M059J (cell line): ENCODE measurements at regions not wholly inside any gene's neighbourhood (a gene's known extent, or its start where the extent isn't known, plus 50 kb on each side); places are given as distances from the start of the nearest gene placed in this dataset.
"Not testable (repeated sequence)": the region's sequence is repeated elsewhere in the genome, so short reads cannot be mapped to it uniquely, and the experiment has no call there.

ENCODE experiments used
- DNase-seq: peaks from one replicate; pipeline ENCODE4 v3.0.0-alpha.2; 2012; ENCODE audit warnings: low read depth

- no peak for DNase-seq
Measured at GRCh38 chr14:66011855-66012254, 474.3 kb upstream of the CCDC196 start.

GRCh38 chr14:66013607-66014006 lies 472.6 kb upstream of the CCDC196 start:
- DNase-seq: not testable (repeated sequence)

DNA sequence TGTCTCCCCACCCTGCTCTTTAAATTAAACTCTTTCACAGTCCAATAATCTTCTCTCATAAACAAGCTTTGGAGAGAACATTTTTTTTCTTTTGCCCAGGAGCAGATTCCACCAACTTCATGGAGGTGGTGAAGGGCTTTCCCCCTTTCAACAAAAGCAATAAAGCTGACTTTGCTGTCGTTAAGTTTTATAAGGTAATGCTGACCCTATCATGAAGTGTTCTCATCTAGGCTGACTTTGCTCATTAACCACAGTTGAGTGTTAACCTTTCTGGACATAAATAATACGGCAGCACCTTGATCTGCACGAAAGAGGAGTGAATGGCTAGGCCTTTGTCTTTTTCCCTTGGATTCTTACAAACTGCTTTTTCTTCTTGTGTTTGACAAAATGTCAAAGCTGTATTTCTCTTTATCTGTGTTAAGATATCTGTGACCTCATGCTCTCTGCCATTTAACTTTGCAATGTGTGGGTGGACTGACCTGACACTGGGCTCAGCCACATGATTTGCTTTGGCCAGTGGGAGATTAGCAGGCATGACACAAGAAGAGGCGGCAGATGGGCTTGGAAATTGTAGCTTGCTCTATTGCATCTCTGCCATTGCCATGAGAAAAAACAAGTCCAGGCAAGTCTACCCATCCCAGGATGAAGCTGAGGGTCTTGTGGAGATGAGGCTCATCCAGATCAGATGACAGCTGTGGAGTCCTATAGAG lies 470.9 kb upstream of the CCDC196 start:
- DNase-seq: no peak

- no peak for DNase-seq
Measured at GRCh38 chr14:66017927-66018326, 468.2 kb upstream of the CCDC196 start.

DNA sequence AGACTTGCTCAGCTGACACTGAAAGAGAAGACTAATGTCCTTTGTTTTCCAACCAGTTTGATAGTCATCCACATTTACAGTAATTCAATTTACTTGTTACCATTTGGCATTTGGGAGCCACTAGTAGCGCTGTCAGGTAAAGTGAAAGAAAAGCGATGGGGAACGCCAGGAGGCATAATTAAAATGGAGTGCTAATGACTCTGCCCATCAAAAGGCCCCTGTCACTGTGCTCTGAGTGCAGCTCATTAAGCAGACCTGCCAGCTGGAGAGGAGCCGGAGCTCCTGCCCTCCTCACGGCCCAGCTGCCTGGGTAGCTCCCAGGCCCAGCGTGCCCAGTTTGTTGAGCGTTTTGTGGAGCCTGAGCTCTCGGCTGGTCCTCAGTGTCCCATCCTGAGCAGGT lies 463.6 kb upstream of the CCDC196 start:
- DNase-seq: no peak

DNA sequence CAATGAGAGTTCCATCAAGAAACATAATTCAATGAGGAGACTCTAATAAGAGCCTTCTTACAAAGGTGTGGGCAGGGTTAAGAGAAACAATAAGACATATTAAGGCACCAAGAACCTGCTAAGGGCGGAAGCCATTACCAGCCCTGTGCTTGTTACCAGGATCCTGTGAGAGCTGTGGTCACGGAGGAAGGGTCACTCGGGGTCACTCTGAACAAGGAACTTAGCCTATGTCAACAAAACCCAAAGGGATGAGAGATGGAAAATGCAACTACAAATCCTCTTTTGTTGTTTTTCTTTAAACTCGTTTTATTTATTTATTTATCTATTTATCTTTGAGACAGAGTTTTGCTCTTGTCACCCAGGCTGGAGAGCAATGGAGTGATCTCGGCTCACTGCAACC lies 460.4 kb upstream of the CCDC196 start:
- no peak for DNase-seq

DNA sequence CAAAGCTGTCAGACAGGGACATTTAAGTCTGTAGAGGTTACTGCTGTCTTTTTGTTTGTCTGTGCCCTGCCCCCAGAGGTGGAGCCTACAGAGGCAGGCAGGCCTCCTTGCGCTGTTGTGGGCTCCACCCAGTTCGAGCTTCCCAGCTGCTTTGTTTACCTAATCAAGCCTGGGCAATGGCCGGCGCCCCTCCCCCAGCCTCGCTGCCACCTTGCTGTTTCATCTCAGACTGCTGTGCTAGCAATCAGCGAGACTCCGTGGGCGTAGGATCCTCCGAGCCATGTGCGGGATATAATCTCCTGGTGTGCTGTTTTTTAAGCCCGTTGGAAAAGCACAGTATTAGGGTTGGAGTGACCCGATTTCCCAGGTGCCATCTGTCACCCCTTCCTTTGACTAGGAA lies 454.2 kb upstream of the CCDC196 start:
- not testable (repeated sequence) for DNase-seq

- no peak for DNase-seq
Measured at GRCh38 chr14:66032800-66033199, 453.4 kb upstream of the CCDC196 start.

- no peak for DNase-seq
Measured at GRCh38 chr14:66036547-66036946, 449.6 kb upstream of the CCDC196 start.

DNA sequence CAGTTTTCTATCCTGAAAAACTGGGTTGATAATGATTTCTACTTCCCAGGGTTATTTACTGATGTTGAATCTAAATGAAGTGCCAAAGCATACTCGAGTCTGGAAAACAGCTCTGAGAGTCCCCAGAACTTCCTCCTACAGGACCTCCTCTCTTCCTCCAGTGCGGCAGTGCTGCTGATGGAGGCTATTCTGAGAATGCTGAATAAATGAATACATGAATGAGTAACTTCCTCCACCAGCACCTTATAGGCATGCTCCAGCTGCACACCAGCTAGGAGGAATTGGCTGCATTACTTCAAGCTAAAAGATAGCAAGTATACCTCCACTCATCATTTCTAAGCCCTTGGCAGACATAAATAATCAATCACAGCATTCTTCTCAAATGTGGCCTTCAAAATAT lies 448.8 kb upstream of the CCDC196 start:
- no peak for DNase-seq

DNA sequence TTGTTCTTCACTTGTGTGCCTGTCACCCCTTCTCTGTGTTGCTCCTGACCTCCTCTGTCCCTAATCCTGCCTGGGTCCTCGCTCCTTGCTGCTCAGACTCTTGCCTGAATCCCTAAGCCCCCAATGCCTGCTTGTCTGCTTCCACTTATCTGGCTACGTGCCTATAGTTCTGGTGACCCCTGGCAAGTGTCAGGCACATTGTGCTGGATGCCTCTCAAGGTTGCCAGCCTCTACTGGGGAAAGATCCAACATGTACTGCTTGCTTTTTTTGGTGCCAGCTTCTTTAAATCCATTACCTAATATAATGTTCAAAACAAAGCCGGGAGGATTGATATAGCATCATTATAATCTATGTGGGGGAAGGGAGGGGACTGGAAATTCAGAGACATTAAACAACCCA lies 448.0 kb upstream of the CCDC196 start:
- no peak for DNase-seq

GRCh38 chr14:66038618-66039017 lies 447.6 kb upstream of the CCDC196 start:
- no peak for DNase-seq

DNA sequence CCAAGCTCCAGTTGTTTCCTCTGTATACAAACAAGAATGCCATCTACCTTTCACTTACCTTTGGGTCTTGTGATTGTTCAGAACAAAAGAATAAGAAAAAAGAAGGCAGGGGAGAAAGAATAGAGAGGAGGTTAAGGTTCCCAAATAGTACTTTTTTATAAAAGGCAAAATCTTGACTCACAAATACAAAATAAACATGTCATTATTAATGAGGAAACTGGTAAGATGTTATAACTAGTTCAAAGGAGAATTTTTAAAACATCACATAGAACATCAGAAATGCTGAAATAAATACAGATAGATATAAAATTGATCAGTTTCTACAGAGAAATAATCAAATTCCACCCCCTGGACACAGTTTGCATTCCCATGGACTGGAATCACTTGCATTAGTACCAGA lies 446.7 kb upstream of the CCDC196 start:
- DNase-seq: no peak

GRCh38 chr14:66041582-66041981 lies 444.6 kb upstream of the CCDC196 start:
- no peak for DNase-seq

- no peak for DNase-seq
Measured at GRCh38 chr14:66043921-66044320, 442.2 kb upstream of the CCDC196 start.

DNA sequence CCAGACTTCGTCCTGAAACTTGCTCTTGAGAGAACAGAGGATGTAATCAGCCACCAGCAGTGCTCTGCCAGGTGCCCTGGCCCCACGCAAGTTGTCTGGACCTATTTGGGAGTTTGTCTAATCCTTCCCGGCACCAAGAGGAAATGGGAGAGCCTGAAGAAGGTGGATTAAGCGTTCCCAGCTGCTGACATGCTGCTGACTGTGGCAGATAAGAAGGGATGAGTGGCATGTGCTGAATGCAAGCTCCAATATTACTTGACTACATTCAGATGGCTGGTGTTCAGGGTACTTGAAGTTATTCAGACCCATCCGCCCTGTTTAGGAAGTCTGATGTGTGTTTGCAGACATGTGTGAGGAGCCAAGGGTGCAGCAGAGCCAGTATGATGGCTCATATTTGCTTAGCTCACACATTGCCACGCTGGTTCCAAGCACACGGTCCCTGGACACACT lies 440.6 kb upstream of the CCDC196 start:
- DNase-seq: no peak

- DNase-seq: no peak
Measured at GRCh38 chr14:66046035-66046434, 440.1 kb upstream of the CCDC196 start.

GRCh38 chr14:66046591-66046990 lies 439.6 kb upstream of the CCDC196 start:
- no peak for DNase-seq

DNA sequence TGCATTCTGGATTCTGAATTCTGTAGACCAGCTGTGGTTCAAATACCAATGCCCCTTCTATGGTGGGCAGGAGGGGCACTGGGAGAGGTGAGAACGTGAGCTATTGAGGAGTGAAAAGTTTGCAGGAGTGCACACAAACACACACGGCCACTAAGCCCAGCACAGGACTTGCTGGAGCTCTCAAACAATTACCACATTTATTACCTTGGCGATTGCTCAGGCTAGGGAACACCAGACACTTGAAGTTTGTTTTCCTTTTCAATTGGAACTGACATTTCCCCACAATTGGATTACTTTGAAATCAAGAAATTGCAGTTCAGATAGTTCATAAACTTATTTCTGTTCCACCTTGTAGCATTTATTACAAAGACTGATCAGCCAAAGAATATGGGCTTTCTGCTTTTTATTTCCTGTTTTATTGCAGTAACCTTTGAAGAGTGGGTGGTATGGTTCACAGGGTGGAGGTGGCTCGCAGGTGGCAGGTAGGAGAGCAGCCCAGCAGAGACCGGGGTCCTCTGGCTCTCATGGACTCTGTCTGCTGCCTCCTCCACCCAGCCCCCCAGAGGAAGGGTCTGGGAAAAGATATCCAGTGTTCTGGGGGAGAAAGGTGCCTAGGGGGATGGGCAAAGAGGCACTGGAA lies 429.8 kb upstream of the CCDC196 start:
- DNase-seq: no peak

- DNase-seq: no peak
Measured at GRCh38 chr14:66056926-66057552, 429.1 kb upstream of the CCDC196 start.

- DNase-seq: no peak
Measured at GRCh38 chr14:66065188-66065587, 421.0 kb upstream of the CCDC196 start.

GRCh38 chr14:66066981-66067776 lies 419.0 kb upstream of the CCDC196 start:
- no peak for DNase-seq
